Transverse colon (tissue), 4 donors: ENCODE measurements at regions not wholly inside any gene's neighbourhood (a gene's known extent, or its start where the extent isn't known, plus 50 kb on each side); places are given as distances from the start of the nearest gene placed in this dataset.

Source experiments
- DNase-seq: peaks from one replicate; pipeline ENCODE4 v3.0.0-alpha.2; 2019
- H3K27ac ChIP-seq, 4 donors: fragments of 200-600 bp; sonication (generic); 2 replicates each; pipeline ENCODE4 v1.5.1; 2016 to 2018; ENCODE audit warnings: inconsistent platforms in 4 of 4
- H3K27me3 ChIP-seq: fragments of 200-600 bp; sonication (generic); 2 replicates; pipeline ENCODE4 v1.5.1; 2017; ENCODE audit warnings: inconsistent platforms
- H3K36me3 ChIP-seq, 4 donors: fragments of 200-600 bp; sonication (generic); 2 replicates each; pipeline ENCODE4 v1.5.1; 2017 to 2019; ENCODE audit warnings: inconsistent platforms in 4 of 4
- H3K4me1 ChIP-seq, 4 donors: fragments of 200-600 bp; sonication (generic); 2 replicates each; pipeline ENCODE4 v1.5.1; 2017 to 2020; ENCODE audit warnings: inconsistent platforms in 4 of 4
- H3K4me3 ChIP-seq, 4 donors: fragments of 200-600 bp; sonication (generic); 1 replicate in 1 of 4; 2 replicates in 3 of 4; pipeline versions ENCODE4 v1.5.1 to v1.6.1; 2017 to 2019; ENCODE audit warnings: inconsistent platforms in 4 of 4
- H3K9me3 ChIP-seq, 2 donors: fragments of 200-600 bp; sonication (generic); 2 replicates each; pipeline ENCODE4 v1.5.1; 2017 to 2019; ENCODE audit warnings: inconsistent platforms in 2 of 2
- EP300 ChIP-seq: sonication (generic); formaldehyde crosslinking; IDR thresholded peaks from one replicate; pipeline ENCODE4 v1.6.1; 2017; ENCODE audit warnings: antibody characterized with exemption, low read depth
- POLR2A ChIP-seq: fragments of 450-650 bp; IDR thresholded peaks from one replicate; pipeline ENCODE4 v1.6.1; 2016; ENCODE audit warnings: antibody characterized with exemption, mild to moderate bottlenecking, moderate library complexity
- POLR2AphosphoS5 ChIP-seq, 3 donors: sonication (generic); formaldehyde crosslinking; IDR thresholded peaks; one replicate each; pipeline ENCODE4 v1.6.1; 2016; ENCODE audit warnings: antibody characterized with exemption in 3 of 3
- WGBS, 2 donors: methylation state at CpG; one replicate each; pipeline ENCODE4 v1.1.5; 2018; ENCODE audit warnings: low coverage in 1 of 2; 5-methylcytosine and 5-hydroxymethylcytosine counted together
- in situ Hi-C, 4 donors: fragments of 200-750 bp; cut with MboI; loops; one replicate each; pipeline versions ENCODE4 v1.15.0 to v1.15.1; 2017; ENCODE audit warnings: low sequenced_read_pairs in 3 of 4, low pct_ligation_motif_present in 1 of 4, low pct_unique_long_range_greater_than_20kb in 1 of 4
- intact Hi-C: fragments of 100-400 bp; cut with DNase I; formaldehyde crosslinking; loops from one replicate; pipeline ENCODE4 v1.15.1; 2023; ENCODE audit warnings: low total_unique reads
- TF ChIP-seq, protein P1 (sequence below), 5 experiments: fragments of 200-600 bp in 3 of 5; fragments of 450-650 bp in 2 of 5; sonication (generic) in 3 of 5; IDR thresholded peaks; 1 replicate in 2 of 5; 2 replicates in 3 of 5; pipeline ENCODE4 v1.5.1; 2016 to 2017; ENCODE audit warnings: antibody characterized with exemption in 5 of 5, inconsistent platforms in 3 of 5, mild to moderate bottlenecking in 2 of 5, moderate library complexity in 1 of 5

DNA sequence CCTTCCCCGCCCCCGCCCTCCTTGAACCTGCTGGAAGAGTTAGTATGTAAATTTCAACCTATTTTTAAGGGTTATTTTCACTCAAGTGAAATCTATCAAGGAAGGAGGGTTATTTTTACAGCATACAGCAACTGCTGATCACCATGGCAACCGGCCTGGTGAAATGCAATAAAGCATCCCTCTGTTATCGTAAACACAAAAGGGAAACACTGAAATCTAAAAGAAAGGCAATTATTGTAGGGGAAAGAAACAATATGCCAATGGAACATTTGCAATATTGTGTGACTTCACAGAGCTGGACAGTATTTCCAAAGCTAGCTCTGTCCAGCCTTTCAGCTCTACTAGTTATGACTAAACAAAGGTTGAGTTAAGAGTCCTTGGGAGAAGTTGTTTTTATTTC, 588.3 kb upstream of the PBX1 start:
- Histone ChIP-seq H3K9me3 (peaks cover 0 to 3% of the 10 kb centered on the region in 2 donors), H3K27me3 (no peaks in the 10 kb centered on the region), H3K27ac (no peak overlapping the region), H3K36me3 (no peaks in the 10 kb centered on the region), H3K4me1 (no peaks in the 10 kb centered on the region), H3K4me3 (no peak overlapping the region)
- intact Hi-C loops (no loop called here), in situ Hi-C loops (no loop called here)
- WGBS, 2 donors, result 45 to 55% methylated on average over 2 to 4 of the region's 4 CpGs
- no peak for DNase-seq
- no peak for TF ChIP-seq POLR2AphosphoS5 (IDR thresholded peaks at IDR 0.05)
- no peak for TF ChIP-seq EP300
- TF ChIP-seq, protein P1, sequence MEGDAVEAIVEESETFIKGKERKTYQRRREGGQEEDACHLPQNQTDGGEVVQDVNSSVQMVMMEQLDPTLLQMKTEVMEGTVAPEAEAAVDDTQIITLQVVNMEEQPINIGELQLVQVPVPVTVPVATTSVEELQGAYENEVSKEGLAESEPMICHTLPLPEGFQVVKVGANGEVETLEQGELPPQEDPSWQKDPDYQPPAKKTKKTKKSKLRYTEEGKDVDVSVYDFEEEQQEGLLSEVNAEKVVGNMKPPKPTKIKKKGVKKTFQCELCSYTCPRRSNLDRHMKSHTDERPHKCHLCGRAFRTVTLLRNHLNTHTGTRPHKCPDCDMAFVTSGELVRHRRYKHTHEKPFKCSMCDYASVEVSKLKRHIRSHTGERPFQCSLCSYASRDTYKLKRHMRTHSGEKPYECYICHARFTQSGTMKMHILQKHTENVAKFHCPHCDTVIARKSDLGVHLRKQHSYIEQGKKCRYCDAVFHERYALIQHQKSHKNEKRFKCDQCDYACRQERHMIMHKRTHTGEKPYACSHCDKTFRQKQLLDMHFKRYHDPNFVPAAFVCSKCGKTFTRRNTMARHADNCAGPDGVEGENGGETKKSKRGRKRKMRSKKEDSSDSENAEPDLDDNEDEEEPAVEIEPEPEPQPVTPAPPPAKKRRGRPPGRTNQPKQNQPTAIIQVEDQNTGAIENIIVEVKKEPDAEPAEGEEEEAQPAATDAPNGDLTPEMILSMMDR (IDR thresholded peaks at IDR 0.05), result no peak
- TF ChIP-seq POLR2A, result no peak

- H3K9me3 ChIP-seq, result no peaks in the 10 kb centered on the region
- no peaks in the 10 kb centered on the region for H3K36me3 ChIP-seq
- H3K4me3 ChIP-seq, result no peak overlapping the region
- intact Hi-C loops, result no loop called here
- in situ Hi-C loops, result no loop called here
- no peaks in the 10 kb centered on the region for H3K27me3 ChIP-seq
- TF ChIP-seq, protein P1 (IDR thresholded peaks at IDR 0.05), result no peak
- TF ChIP-seq EP300 (no peak), POLR2AphosphoS5 (IDR thresholded peaks at IDR 0.05) (no peak), POLR2A (no peak)
- H3K27ac ChIP-seq, result no peak overlapping the region
- DNase-seq, result no peak
- H3K4me1 ChIP-seq, result no peaks in the 10 kb centered on the region
Observed at GRCh38 chr1:163973586-163973985, 585.4 kb upstream of the PBX1 start.

- Histone ChIP-seq H3K4me3 (no peak overlapping the region), H3K27me3 (no peaks in the 10 kb centered on the region), H3K36me3 (no peaks in the 10 kb centered on the region), H3K4me1 (no peaks in the 10 kb centered on the region), H3K9me3 (no peaks in the 10 kb centered on the region), H3K27ac (no peak overlapping the region)
- in situ Hi-C loops, result no loop called here
- TF ChIP-seq EP300 (no peak), POLR2A (no peak), POLR2AphosphoS5 (IDR thresholded peaks at IDR 0.05) (no peak)
- TF ChIP-seq, protein P1 (IDR thresholded peaks at IDR 0.05), result no peak
- intact Hi-C loops, result no loop called here
- DNase-seq, result no peak
- WGBS, 2 donors, result 78 to 84% methylated on average over 2 of the region's 2 CpGs
Observed at GRCh38 chr1:163974120-163974519, 584.9 kb upstream of the PBX1 start.

DNA sequence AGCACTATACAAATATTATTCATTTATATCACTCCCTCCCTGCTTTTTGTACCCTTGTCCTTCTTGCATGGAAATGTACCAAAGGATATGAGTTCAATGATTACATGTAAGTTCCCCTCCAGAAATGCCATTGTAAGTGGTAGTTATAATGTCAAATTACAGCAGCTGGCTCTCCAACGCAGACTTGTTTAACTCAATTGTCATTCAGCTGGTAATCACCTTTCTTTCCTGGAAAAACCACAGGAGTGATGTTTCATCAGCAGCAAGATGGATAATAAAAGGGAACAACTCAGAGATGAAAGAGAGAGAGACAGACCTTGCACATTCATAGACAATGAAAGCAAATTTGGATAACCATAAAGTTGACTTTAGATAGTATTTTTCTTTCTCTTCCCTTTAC, 578.6 kb upstream of the PBX1 start:
- Histone ChIP-seq H3K27ac (no peak overlapping the region), H3K4me1 (no peaks in the 10 kb centered on the region), H3K9me3 (no peaks in the 10 kb centered on the region), H3K4me3 (no peak overlapping the region), H3K36me3 (no peaks in the 10 kb centered on the region), H3K27me3 (no peaks in the 10 kb centered on the region)
- intact Hi-C loops, result no loop called here
- 13 to 37% methylated on average over 1 of the region's 1 CpG for WGBS, 2 donors
- DNase-seq, result no peak
- in situ Hi-C loops, result no loop called here
- TF ChIP-seq POLR2AphosphoS5 (IDR thresholded peaks at IDR 0.05) (no peak), POLR2A (no peak), EP300 (no peak)
- TF ChIP-seq, protein P1 (IDR thresholded peaks at IDR 0.05), result no peak
